Mammary epithelial cell (primary cell): ENCODE measurements at regions not wholly inside any gene's neighbourhood (a gene's known extent, or its start where the extent isn't known, plus 50 kb on each side); places are given as distances from the start of the nearest gene placed in this dataset.

Source experiments
- EZH2 ChIP-seq: IDR thresholded peaks from 2 replicates; pipeline ENCODE4 v1.6.1; 2012; ENCODE audit warnings: low read length, inconsistent platforms, borderline replicate concordance
- TF ChIP-seq, protein P1 (sequence below), 2 donors: IDR thresholded peaks in 1 of 2; conservative IDR thresholded peaks in 1 of 2; 2 replicates each; pipeline ENCODE4 v1.5.1; 2011 to 2012; ENCODE audit warnings: inconsistent platforms in 2 of 2, low read length in 2 of 2, mild to moderate bottlenecking in 2 of 2, control low read depth in 1 of 2, low read depth in 1 of 2; ENCODE audit not compliant: insufficient read depth in 1 of 2; ENCODE audit errors: extremely low read depth in 1 of 2

DNA sequence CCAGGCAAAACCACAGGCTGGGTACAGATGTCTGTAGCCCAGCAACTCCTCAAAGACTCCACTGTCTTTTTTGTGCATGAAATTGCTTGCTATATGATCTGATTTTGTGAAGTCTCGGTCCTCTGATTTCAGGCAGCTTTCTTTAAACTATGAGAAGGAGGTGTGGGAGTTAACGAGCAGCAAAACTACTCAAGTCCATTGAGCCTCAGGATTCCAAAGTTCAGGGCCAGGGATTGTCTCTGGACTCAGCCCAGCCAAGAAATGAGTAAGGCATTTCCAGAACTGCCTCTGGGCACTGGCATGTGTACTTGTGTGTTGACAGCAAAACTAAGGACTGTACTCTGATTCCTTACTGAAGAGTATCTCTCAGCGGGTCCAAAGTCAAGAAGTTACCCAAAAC, 53.4 kb upstream of the GLIS3 start:
- TF ChIP-seq, protein P1, sequence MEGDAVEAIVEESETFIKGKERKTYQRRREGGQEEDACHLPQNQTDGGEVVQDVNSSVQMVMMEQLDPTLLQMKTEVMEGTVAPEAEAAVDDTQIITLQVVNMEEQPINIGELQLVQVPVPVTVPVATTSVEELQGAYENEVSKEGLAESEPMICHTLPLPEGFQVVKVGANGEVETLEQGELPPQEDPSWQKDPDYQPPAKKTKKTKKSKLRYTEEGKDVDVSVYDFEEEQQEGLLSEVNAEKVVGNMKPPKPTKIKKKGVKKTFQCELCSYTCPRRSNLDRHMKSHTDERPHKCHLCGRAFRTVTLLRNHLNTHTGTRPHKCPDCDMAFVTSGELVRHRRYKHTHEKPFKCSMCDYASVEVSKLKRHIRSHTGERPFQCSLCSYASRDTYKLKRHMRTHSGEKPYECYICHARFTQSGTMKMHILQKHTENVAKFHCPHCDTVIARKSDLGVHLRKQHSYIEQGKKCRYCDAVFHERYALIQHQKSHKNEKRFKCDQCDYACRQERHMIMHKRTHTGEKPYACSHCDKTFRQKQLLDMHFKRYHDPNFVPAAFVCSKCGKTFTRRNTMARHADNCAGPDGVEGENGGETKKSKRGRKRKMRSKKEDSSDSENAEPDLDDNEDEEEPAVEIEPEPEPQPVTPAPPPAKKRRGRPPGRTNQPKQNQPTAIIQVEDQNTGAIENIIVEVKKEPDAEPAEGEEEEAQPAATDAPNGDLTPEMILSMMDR (conservative IDR thresholded peaks at IDR 0.05 in 1 of 2, IDR thresholded peaks at IDR 0.05 in 1 of 2; ENCODE audit: extremely low read depth in 1 of 2, insufficient read depth in 1 of 2, low read depth in 1 of 2, low read length in 2 of 2), result no peak
- TF ChIP-seq EZH2, result no peak
